CMK (cell line): ENCODE measurements at regions not wholly inside any gene's neighbourhood (a gene's known extent, or its start where the extent isn't known, plus 50 kb on each side); places are given as distances from the start of the nearest gene placed in this dataset.

Source experiments
- DNase-seq: peaks from one replicate; pipeline ENCODE4 v3.0.0-alpha.2; 2010; ENCODE audit warnings: low read depth

DNA sequence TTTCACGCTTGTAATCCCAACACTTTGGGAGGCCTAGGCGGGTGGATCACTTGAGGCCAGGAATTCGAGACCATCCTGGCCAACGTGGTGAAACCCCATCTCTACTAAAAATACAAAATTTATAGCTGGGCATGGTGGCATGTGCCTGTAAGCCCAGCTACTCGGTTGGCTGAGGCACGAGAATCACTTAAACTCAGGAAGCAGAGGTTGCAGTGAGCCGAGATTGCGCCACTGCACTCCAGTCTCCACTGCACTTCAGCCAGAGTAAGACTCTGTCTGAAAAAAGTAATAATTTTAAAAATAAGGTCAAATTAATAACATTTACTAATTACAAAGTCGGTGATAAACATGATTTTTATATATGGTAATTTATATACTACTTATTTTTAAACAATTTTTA lies 155.9 kb downstream of the AXIN2 start:
- no peak for DNase-seq

GRCh38 chr17:65404761-65405160 lies 156.7 kb downstream of the AXIN2 start:
- DNase-seq = no peak

DNA sequence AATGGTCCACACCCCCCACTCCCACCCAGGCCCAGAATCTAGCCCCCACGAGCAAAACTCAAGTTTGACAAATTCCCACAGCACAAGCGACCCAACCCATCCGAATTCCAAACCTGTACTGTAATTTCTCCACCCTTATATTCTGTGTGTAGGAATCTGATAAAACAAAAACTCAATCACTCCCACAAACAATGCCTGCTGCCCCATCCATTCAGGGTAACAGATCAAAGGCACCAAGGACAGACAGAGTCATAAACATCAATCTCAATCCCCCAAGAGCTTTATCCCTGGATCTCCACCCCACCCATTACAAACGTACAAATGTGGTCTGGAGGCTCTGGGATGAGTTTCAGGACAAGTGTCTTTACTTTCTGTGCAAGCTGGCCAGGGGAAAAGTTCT lies 157.8 kb downstream of the AXIN2 start:
- no peak for DNase-seq

GRCh38 chr17:65402513-65403496 lies 158.6 kb downstream of the AXIN2 start:
- DNase-seq = no peak

DNA sequence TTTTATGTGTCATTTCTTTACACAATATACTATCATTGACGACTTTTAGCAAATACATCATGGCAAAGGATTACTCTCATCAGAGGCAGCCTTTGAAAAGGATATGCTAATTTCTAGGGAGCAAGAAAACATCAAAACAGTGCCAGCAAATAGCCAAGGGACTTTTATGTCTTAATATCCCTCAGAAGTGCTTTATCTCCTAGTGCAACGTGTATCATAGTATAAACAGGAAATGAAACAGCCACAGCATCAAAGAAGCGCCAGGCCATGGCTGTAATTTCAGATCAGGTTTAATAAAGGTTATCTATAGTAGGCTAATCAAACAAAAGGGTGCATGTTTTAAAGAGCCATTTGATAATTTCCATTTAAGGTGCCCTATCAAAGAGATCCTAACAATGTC lies 159.9 kb downstream of the AXIN2 start:
- no peak for DNase-seq

DNA sequence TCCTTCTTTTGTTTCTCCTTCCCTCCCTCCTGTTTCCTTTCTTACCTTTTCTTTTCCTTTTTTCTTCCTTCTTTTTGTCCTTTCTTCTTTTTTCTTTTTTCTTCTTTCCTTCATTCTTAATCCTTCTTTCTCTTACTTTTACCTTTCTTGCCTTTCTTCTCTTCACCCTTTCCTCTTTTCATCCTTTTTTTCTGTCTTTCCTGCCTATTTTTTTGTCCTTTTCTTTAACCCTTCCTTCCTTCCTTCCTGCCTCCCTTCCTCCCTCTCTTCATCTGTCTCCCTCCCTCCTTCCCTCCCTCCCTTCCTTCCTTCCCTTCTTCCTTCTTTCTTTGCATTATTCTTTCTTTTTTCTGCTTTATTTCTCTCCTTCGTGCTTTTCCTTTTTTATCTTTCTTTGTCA lies 160.7 kb downstream of the AXIN2 start:
- no peak for DNase-seq

GRCh38 chr17:65398040-65398787 lies 163.2 kb downstream of the AXIN2 start:
- no peak for DNase-seq

- no peak for DNase-seq
Measured at GRCh38 chr17:65395924-65396323, 165.5 kb downstream of the AXIN2 start.

- DNase-seq = no peak
Measured at GRCh38 chr17:65394811-65395472, 166.5 kb downstream of the AXIN2 start.

GRCh38 chr17:65393514-65393913 lies 167.9 kb downstream of the AXIN2 start:
- no peak for DNase-seq

DNA sequence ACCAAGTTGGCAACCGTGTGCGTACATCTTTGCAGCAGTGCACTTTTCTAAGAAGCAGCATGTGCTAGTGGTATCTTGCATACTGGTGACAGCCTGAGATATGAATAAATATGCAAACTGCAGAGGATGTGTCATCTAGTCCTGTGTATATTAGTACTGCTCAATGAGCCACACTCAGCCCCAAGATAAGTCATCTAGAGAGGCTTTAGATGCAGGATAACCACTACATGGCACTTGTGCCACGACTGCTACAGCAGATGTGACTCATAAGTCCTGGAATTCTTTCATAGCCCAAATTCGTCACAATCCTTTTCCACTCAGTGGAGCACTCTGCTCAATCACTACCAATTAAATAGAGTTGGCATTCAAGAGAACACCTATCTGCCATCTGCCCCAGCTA lies 171.5 kb downstream of the AXIN2 start:
- DNase-seq = no peak

DNA sequence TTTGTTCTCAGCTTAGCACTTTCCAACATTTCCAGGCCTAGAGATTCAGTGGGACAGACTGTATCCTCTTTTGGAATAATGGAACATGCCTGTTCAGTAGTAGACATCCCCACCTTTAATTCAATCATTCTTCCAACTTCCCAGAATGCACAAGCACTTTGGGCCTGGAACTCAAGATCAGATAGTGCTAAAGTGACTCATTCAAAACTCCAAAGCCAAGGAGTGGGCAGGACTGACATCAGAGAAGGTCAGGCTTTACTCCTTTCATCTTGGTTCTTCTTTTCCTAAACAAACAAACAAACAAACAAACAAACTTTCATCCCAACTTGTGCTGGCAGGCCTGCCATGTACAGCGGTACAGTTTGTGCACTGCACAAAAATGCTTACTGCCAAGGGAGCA lies 172.0 kb downstream of the AXIN2 start:
- no peak for DNase-seq

DNA sequence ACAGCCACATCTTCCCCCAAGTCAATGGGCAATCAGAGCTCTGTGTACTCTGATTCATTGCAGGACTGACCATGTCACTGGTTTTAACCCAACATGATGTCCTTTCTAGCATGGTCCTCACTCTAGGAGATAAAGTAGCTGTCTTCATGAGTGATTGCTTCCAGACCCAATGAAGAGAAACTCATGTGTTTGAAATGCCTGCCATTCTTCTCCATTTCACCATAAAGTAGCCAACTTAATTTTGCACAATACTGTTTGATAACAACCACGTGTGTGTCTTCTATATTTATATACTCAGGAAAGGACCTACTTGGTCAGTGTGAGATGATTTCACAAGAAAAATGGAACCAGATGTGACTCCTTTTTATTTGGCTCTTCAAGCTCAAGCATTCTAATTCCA lies 172.5 kb downstream of the AXIN2 start:
- DNase-seq = no peak

DNA sequence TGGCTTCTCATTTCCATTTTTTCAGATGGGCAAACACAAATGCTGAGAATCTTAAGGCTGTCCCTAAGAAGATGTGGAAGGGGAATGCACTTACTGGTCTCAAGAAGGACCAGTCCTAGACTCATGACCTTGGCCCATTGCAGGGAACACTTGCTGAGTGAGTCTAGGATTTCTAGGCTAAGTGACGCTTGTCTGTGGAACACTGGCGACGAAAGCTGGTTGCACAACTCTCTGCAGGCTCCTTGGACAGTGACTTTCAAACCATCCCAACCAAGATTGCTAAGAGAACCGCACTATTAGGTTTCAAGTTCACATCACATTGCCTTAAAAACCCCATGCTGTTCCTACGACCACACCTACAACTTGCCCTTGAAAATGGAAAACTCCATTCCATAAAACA lies 174.1 kb downstream of the AXIN2 start:
- no peak for DNase-seq

DNA sequence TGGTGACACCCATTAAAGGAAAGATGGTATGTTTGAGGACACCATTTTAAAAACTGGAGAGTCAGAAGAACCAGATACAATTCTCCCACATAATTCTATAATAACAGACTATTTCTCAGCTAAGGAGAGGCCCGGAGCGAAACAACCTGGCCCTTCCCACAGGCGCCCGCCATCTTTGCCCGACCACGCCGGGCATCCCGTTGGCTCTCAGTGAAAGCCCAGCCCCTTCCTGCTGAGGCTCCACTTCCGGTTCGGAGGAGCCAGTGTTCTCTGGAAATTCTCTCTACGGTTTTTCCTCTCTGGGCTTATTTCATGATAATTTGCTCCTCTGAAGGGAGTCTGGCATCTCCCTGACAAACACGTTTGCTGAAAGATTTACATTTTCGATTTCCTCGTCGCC lies 175.7 kb downstream of the AXIN2 start:
- no peak for DNase-seq

- no peak for DNase-seq
Measured at GRCh38 chr17:65385071-65385470, 176.4 kb downstream of the AXIN2 start.

- DNase-seq = no peak
Measured at GRCh38 chr17:65381152-65381551, 180.3 kb downstream of the AXIN2 start.

GRCh38 chr17:65374966-65375365 lies 186.5 kb downstream of the AXIN2 start:
- DNase-seq = no peak

GRCh38 chr17:65371702-65372101 lies 189.7 kb downstream of the AXIN2 start:
- no peak for DNase-seq

- DNase-seq = no peak
Measured at GRCh38 chr17:65370669-65371131, 190.7 kb downstream of the AXIN2 start.

- DNase-seq = no peak
Measured at GRCh38 chr17:65368341-65368740, 193.1 kb downstream of the AXIN2 start.

GRCh38 chr17:65366102-65366844 lies 195.2 kb downstream of the AXIN2 start:
- DNase-seq = no peak
